ENCODE measurements at regions not wholly inside any gene's neighbourhood (a gene's known extent, or its start where the extent isn't known, plus 50 kb on each side); places are given as distances from the start of the nearest gene placed in this dataset.

DNA sequence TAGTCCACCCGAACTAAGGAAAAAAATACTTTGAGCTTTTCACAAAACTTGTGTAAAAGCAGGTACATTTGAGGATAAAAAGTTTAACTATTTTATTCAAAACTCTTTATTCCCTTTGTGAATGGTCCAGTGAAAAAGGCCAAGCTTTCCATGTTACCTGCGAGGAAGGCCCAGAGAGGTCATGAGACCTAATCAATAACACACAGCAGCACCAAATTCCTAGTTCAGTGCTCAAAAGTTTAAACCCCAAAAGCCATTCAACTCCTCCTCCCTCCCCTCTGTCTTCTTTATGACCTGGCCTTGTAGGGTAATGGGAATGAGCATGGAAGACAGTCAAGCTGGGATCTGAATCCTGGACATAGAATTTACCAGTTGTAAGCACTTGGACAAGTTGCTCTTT is 151.9 kb upstream of the FGGY start:
- Histone ChIP-seq H3K27ac (no peak overlapping the region), H3K36me3 (no peaks in the 10 kb centered on the region), H3K27me3 (no peaks in the 10 kb centered on the region), H3K4me3 (no peak overlapping the region), H3K9me3 (no peaks in the 10 kb centered on the region), H3K4me1 (peaks cover 22% of the 10 kb centered on the region)
- TF ChIP-seq, protein P1, sequence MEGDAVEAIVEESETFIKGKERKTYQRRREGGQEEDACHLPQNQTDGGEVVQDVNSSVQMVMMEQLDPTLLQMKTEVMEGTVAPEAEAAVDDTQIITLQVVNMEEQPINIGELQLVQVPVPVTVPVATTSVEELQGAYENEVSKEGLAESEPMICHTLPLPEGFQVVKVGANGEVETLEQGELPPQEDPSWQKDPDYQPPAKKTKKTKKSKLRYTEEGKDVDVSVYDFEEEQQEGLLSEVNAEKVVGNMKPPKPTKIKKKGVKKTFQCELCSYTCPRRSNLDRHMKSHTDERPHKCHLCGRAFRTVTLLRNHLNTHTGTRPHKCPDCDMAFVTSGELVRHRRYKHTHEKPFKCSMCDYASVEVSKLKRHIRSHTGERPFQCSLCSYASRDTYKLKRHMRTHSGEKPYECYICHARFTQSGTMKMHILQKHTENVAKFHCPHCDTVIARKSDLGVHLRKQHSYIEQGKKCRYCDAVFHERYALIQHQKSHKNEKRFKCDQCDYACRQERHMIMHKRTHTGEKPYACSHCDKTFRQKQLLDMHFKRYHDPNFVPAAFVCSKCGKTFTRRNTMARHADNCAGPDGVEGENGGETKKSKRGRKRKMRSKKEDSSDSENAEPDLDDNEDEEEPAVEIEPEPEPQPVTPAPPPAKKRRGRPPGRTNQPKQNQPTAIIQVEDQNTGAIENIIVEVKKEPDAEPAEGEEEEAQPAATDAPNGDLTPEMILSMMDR (IDR thresholded peaks at IDR 0.05) = no peak
- TF ChIP-seq POLR2AphosphoS5 (IDR thresholded peaks at IDR 0.05; ENCODE audit: insufficient read depth in 1 of 2, low read depth in 1 of 2) (no peak), POLR2A (IDR thresholded peaks at IDR 0.05) (no peak)
- DNase-seq (ENCODE audit: extremely low spot score in 2 of 2) = no peak
- intact Hi-C loops (cut with DNase I) = loop anchor here (10.0 kb wide), 1 partner anchor 360 kb away; the partner anchor contains the start of gene JUN

DNA sequence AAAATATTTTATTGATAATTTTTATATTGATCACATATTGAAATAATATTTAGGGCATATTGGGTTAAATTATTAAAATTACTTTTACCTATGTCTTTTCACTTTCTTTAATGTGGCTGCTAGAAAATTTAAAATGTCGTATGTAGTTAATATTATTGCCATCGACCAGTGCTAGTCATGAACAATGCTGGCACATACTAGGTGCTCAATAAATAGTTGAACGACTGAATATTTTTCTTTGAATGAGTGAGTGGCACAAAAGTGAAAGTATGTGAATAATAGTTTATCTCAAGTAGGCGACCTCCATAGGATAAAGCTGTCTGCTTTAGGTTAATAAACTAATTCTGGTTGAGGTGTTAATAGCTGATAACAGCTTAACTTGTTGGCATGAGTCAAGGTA is 150.8 kb upstream of the FGGY start:
- no peak overlapping the region for H3K27ac ChIP-seq
- no peaks in the 10 kb centered on the region for H3K27me3 ChIP-seq
- peaks cover 26% of the 10 kb centered on the region for H3K4me1 ChIP-seq
- no peaks in the 10 kb centered on the region for H3K9me3 ChIP-seq
- no peaks in the 10 kb centered on the region for H3K36me3 ChIP-seq
- DNase-seq (ENCODE audit: extremely low spot score in 2 of 2) = no peak
- TF ChIP-seq, protein P1 (IDR thresholded peaks at IDR 0.05) = no peak
- TF ChIP-seq POLR2AphosphoS5 (IDR thresholded peaks at IDR 0.05; ENCODE audit: insufficient read depth in 1 of 2, low read depth in 1 of 2) (no peak), POLR2A (IDR thresholded peaks at IDR 0.05) (no peak)
- H3K4me3 ChIP-seq = peak overlapping the region in 1 of 2 donors; percentile 62
- intact Hi-C loops (cut with DNase I) = loop anchor here (10.0 kb wide), 1 partner anchor 361 kb away; the partner anchor contains the start of gene JUN

DNA sequence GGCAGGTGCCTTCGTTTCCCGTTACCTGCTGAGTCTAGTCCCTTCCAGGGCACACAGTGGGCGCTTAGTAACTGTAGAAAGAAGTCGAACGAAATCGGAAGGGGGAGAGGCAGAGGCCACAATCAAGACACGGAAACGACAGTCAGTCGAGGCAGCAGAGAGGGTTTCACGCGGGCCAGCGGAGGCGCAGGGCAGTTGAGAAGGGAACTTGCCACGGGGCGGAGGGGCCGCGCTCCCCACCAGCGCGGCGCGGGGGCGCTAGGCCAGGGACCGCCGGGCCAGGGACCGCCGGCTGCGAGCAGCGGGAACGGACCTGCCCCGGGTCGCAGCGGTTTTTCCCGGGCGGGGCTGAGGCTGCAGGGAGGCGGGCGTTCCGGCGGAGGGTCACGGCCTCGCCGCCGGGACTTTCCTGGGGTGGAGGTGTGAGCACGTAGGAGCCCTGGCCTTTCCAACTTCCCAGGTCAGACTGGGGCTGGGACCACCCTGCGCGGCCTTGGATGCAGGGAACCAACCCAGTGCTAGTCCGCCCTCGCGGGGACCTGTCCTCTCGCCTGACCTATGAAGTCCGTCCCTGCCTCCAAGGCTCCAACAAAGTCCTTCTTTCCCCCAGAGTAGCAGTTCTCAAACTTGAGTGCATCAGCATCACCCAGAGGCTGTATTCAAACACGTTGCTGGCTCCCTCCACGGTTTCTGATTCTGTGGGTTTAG is 150.1 kb upstream of the FGGY start:
- H3K4me3 ChIP-seq = peak overlapping the region; percentile 43 to 62
- DNase-seq (ENCODE audit: extremely low spot score in 2 of 2) = no peak
- no peak for TF ChIP-seq POLR2A (IDR thresholded peaks at IDR 0.05)
- peaks cover 29% of the 10 kb centered on the region for H3K4me1 ChIP-seq
- H3K36me3 ChIP-seq = no peaks in the 10 kb centered on the region
- intact Hi-C loops (cut with DNase I) = loop anchor here (10.0 kb wide), 1 partner anchor 362 kb away; the partner anchor contains the start of gene JUN
- H3K27ac ChIP-seq = peak overlapping the region; percentile 60
- H3K27me3 ChIP-seq = no peaks in the 10 kb centered on the region
- no peaks in the 10 kb centered on the region for H3K9me3 ChIP-seq

DNA sequence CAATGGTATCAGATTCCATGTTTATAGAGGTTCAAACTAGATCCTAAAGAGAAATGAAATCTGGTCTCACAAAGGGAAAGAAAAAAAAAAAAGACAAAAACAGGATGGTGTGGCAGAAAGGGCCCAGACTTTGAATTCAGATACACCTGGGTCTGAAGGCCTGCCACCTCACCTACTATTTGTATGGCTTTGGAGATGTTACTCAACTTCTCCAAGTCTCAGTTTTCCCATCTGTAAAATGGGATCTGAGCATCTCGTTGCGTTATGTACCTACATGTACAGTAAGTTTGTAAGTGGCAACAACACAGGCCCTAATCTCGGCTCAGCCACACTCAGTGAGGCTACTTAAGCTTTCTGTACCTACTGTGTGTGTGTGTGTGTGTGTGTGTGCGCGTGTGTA is 147.5 kb upstream of the FGGY start:
- no peak overlapping the region for H3K4me3 ChIP-seq
- intact Hi-C loops (cut with DNase I) = loop anchor here (10.0 kb wide), 1 partner anchor 365 kb away; the partner anchor contains the start of gene JUN
- DNase-seq (ENCODE audit: extremely low spot score in 2 of 2) = no peak
- no peaks in the 10 kb centered on the region for H3K27me3 ChIP-seq
- no peaks in the 10 kb centered on the region for H3K36me3 ChIP-seq
- TF ChIP-seq, protein P1 (IDR thresholded peaks at IDR 0.05) = no peak
- TF ChIP-seq POLR2AphosphoS5 (IDR thresholded peaks at IDR 0.05; ENCODE audit: insufficient read depth in 1 of 2, low read depth in 1 of 2) = no peak
- no peak for TF ChIP-seq POLR2A (IDR thresholded peaks at IDR 0.05)
- H3K4me1 ChIP-seq = peaks cover 15% of the 10 kb centered on the region
- no peaks in the 10 kb centered on the region for H3K9me3 ChIP-seq
- no peak overlapping the region for H3K27ac ChIP-seq

DNA sequence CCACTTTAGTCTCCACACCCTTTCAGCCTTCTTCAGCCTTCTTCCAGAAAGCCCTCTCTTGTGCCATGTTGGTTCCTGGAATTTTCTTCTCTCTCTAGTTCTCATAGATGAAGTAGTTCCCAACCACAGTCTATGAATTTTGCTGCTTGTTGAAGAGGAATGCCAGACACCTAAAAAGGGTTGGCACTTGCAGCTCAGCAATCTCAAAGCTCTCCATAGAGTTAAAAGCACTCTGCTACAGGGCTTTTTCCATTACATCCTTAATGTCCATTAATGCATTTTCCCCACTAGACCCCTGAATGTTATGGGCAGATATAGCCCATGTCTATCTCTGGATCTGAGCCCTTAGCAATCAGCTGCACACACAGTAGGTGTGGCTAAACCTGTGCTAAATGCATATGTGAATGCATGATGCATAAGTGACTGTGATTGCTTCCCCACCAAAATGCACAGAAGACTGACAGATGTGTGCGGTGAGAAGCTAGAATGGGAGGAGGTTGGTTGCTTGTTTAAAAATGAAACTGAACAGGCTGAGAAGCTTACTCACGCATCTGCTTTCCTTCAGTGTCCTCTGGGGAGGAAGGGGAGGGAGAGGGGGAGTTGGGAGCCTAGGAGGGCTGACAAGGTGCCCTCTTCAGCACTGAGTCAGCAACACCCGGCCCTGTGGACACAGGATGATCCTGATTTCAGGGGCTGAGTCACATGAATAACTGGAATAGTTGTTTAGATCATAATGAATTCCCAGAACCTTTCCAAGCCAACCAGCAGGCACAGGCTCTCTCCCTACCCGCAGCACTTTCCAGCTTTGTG is 146.1 kb upstream of the FGGY start:
- H3K27ac ChIP-seq = peak overlapping the region; percentile 79

More for the DNA sequence above, 146.1 kb upstream of the FGGY start:
- TF ChIP-seq, protein P1 (IDR thresholded peaks at IDR 0.05) = no peak
- TF ChIP-seq POLR2AphosphoS5 (IDR thresholded peaks at IDR 0.05; ENCODE audit: insufficient read depth in 1 of 2, low read depth in 1 of 2) = peak; percentile 68 to 75
- intact Hi-C loops (cut with DNase I) = no loop called here
- peak overlapping the region in 1 of 2 donors; percentile 31 for H3K4me3 ChIP-seq
- DNase-seq (ENCODE audit: extremely low spot score in 2 of 2) = peak in 1 of 2 donors; percentile 94
- peaks cover 15% of the 10 kb centered on the region for H3K4me1 ChIP-seq
- no peaks in the 10 kb centered on the region for H3K27me3 ChIP-seq
- no peaks in the 10 kb centered on the region for H3K36me3 ChIP-seq
- H3K9me3 ChIP-seq = no peaks in the 10 kb centered on the region
